Fibroblast of skin of right biceps (primary cell): ENCODE measurements at regions not wholly inside any gene's neighbourhood (a gene's known extent, or its start where the extent isn't known, plus 50 kb on each side); places are given as distances from the start of the nearest gene placed in this dataset.
A peak's percentile ranks its signal among the peaks of the same experiment; 100 is the strongest.

Experiments
- DNase-seq: peaks from one replicate; pipeline ENCODE4 v3.0.0-alpha.2; 2013

- no peak for DNase-seq
Observed at GRCh38 chr5:10173716-10174115, 76.0 kb downstream of the ATPSCKMT start.

- DNase-seq: no peak
Observed at GRCh38 chr5:10172247-10172646, 77.4 kb downstream of the ATPSCKMT start.

- DNase-seq: no peak
Observed at GRCh38 chr5:10169359-10169758, 80.3 kb downstream of the ATPSCKMT start.

GRCh38 chr5:10168254-10168653 lies 81.4 kb downstream of the ATPSCKMT start:
- no peak for DNase-seq

- DNase-seq: no peak
Observed at GRCh38 chr5:10167806-10168205, 81.9 kb downstream of the ATPSCKMT start.

GRCh38 chr5:10166392-10166791 lies 83.3 kb downstream of the ATPSCKMT start:
- DNase-seq: no peak

GRCh38 chr5:10162468-10162867 lies 87.2 kb downstream of the ATPSCKMT start:
- DNase-seq: no peak

- DNase-seq: no peak
Observed at GRCh38 chr5:10161778-10162177, 87.9 kb downstream of the ATPSCKMT start.

GRCh38 chr5:10160241-10160640 lies 89.4 kb downstream of the ATPSCKMT start:
- no peak for DNase-seq

- no peak for DNase-seq
Observed at GRCh38 chr5:10158886-10159285, 90.8 kb downstream of the ATPSCKMT start.

- DNase-seq: no peak
Observed at GRCh38 chr5:10157085-10157669, 92.5 kb downstream of the ATPSCKMT start.

GRCh38 chr5:10155897-10156667 lies 93.6 kb downstream of the ATPSCKMT start:
- no peak for DNase-seq

- DNase-seq: no peak
Observed at GRCh38 chr5:10153808-10154537, 95.7 kb downstream of the ATPSCKMT start.

- DNase-seq: no peak
Observed at GRCh38 chr5:10153394-10153793, 96.3 kb downstream of the ATPSCKMT start.

- no peak for DNase-seq
Observed at GRCh38 chr5:10151656-10152055, 98.0 kb downstream of the ATPSCKMT start.

- no peak for DNase-seq
Observed at GRCh38 chr5:10149911-10150310, 99.8 kb downstream of the ATPSCKMT start.

- DNase-seq: peak; percentile 49
Observed at GRCh38 chr5:10145923-10146401, 103.7 kb downstream of the ATPSCKMT start.

- no peak for DNase-seq
Observed at GRCh38 chr5:10144040-10144439, 105.6 kb downstream of the ATPSCKMT start.

- peak; percentile 20 for DNase-seq
Observed at GRCh38 chr5:10140195-10140973, 109.3 kb downstream of the ATPSCKMT start.

- no peak for DNase-seq
Observed at GRCh38 chr5:10138395-10139057, 111.2 kb downstream of the ATPSCKMT start.

- peak; percentile 25 for DNase-seq
Observed at GRCh38 chr5:10133830-10134229, 115.9 kb downstream of the ATPSCKMT start.

GRCh38 chr5:10130881-10131280 lies 118.8 kb downstream of the ATPSCKMT start:
- DNase-seq: no peak
